GM23338 (cell line): ENCODE measurements at regions not wholly inside any gene's neighbourhood (a gene's known extent, or its start where the extent isn't known, plus 50 kb on each side); places are given as distances from the start of the nearest gene placed in this dataset.

ENCODE experiments used
- ATAC-seq: fragments of 200-7000 bp; cut with Tn5 transposase; 3 replicates; pipeline ENCODE4 v1.9.1; 2020
- DNase-seq: peaks from one replicate; pipeline ENCODE4 v3.0.0-alpha.2; 2015; ENCODE audit warnings: low spot score
- H2AFZ ChIP-seq: fragments of 200-600 bp; sonication (generic); 2 replicates; pipeline ENCODE4 v1.8.0; 2016; ENCODE audit warnings: antibody characterized with exemption, mild to moderate bottlenecking, moderate library complexity
- H3F3A ChIP-seq: fragments of 200-600 bp; sonication (generic); replicated peaks from 2 replicates; pipeline ENCODE4 v1.8.0; 2017; ENCODE audit warnings: antibody characterized with exemption, mixed run types, low read depth
- H3K27ac ChIP-seq: fragments of 200-600 bp; sonication (generic); 2 replicates; pipeline ENCODE4 v1.6.1; 2016; ENCODE audit warnings: low read depth
- H3K27me3 ChIP-seq: fragments of 200-600 bp; sonication (generic); 2 replicates; pipeline ENCODE4 v1.8.0; 2016; ENCODE audit warnings: mild to moderate bottlenecking, mixed run types, moderate library complexity; ENCODE audit not compliant: insufficient read depth
- H3K36me3 ChIP-seq: fragments of 200-600 bp; sonication (generic); 2 replicates; pipeline ENCODE4 v1.8.0; 2016; ENCODE audit warnings: mild to moderate bottlenecking; ENCODE audit not compliant: insufficient read depth
- H3K4me1 ChIP-seq: fragments of 200-600 bp; sonication (generic); 2 replicates; pipeline ENCODE4 v1.8.0; 2016; ENCODE audit warnings: mild to moderate bottlenecking, moderate library complexity; ENCODE audit not compliant: insufficient read depth
- H3K4me2 ChIP-seq: fragments of 200-600 bp; sonication (generic); 2 replicates; pipeline ENCODE4 v1.7.1; 2017; ENCODE audit warnings: mixed run types
- H3K4me3 ChIP-seq: fragments of 200-600 bp; sonication (generic); 2 replicates; pipeline ENCODE4 v1.6.1; 2016; ENCODE audit warnings: mixed run types
- H3K79me2 ChIP-seq: fragments of 200-600 bp; sonication (generic); replicated peaks from 2 replicates; pipeline ENCODE4 v1.8.0; 2017; ENCODE audit warnings: mild to moderate bottlenecking; ENCODE audit not compliant: insufficient read depth
- H3K9me2 ChIP-seq: fragments of 200-600 bp; sonication (generic); 2 replicates; pipeline ENCODE4 v1.8.0; 2017; ENCODE audit not compliant: insufficient read depth
- H4K20me1 ChIP-seq: fragments of 200-600 bp; sonication (generic); replicated peaks from 2 replicates; pipeline ENCODE4 v1.8.0; 2017; ENCODE audit warnings: mild to moderate bottlenecking; ENCODE audit not compliant: insufficient read depth
- H3K27ac Mint-ChIP-seq: 2 replicates; pipeline ENCODE4 v1.8.0; 2020; ENCODE audit warnings: inconsistent platforms, mild to moderate bottlenecking, moderate library complexity, mixed read lengths
- H3K27me3 Mint-ChIP-seq: 3 replicates; pipeline ENCODE4 v1.8.0; 2022; ENCODE audit warnings: low read depth, mild to moderate bottlenecking, moderate library complexity, mixed read lengths, inconsistent platforms; ENCODE audit not compliant: insufficient read depth, poor library complexity
- H3K36me3 Mint-ChIP-seq: 3 replicates; pipeline ENCODE4 v1.8.0; 2021; ENCODE audit warnings: low read depth, mild to moderate bottlenecking, inconsistent platforms, moderate library complexity, mixed read lengths
- H3K4me1 Mint-ChIP-seq: 3 replicates; pipeline ENCODE4 v1.8.0; 2020; ENCODE audit warnings: mild to moderate bottlenecking, inconsistent platforms, mixed read lengths
- H3K4me3 Mint-ChIP-seq: 3 replicates; pipeline ENCODE4 v1.8.0; 2021; ENCODE audit warnings: moderate library complexity, mild to moderate bottlenecking, inconsistent platforms, mixed read lengths
- H3K9me3 Mint-ChIP-seq: 3 replicates; pipeline ENCODE4 v1.8.0; 2020; ENCODE audit warnings: moderate library complexity, mild to moderate bottlenecking, inconsistent platforms, mixed read lengths
- CREB1 ChIP-seq: fragments of 250-450 bp; sonication (Bioruptor Pico); IDR thresholded peaks from 2 replicates; pipeline ENCODE4 v1.5.0; 2020; ENCODE audit warnings: low read depth, mild to moderate bottlenecking, moderate library complexity
- ETS1 ChIP-seq: IDR thresholded peaks from 2 replicates; pipeline ENCODE4 v1.6.1; 2016; ENCODE audit warnings: antibody characterized with exemption
- EZH2 ChIP-seq: fragments of 200-600 bp; sonication (generic); IDR thresholded peaks from one replicate; pipeline ENCODE4 v1.8.0; 2017; ENCODE audit warnings: antibody characterized with exemption, mild to moderate bottlenecking, low read depth; ENCODE audit not compliant: unreplicated experiment
- EZH2phosphoT487 ChIP-seq: fragments of 200-600 bp; sonication (generic); IDR thresholded peaks from one replicate; pipeline ENCODE4 v1.8.1; 2018; ENCODE audit warnings: antibody characterized with exemption; ENCODE audit not compliant: unreplicated experiment
- JUNB ChIP-seq: IDR thresholded peaks from one replicate; pipeline ENCODE4 v1.6.1; 2016; ENCODE audit warnings: antibody characterized with exemption; ENCODE audit not compliant: unreplicated experiment
- NANOG ChIP-seq: IDR thresholded peaks from 2 replicates; pipeline ENCODE4 v1.6.1; 2016; ENCODE audit warnings: antibody characterized with exemption, borderline replicate concordance
- POLR2AphosphoS5 ChIP-seq: IDR thresholded peaks from 2 replicates; pipeline ENCODE4 v1.6.1; 2016; ENCODE audit warnings: antibody characterized with exemption, low read depth
- STAT1 ChIP-seq: IDR thresholded peaks from one replicate; pipeline ENCODE4 v1.6.1; 2016; ENCODE audit warnings: antibody characterized with exemption; ENCODE audit not compliant: unreplicated experiment
- ZNF114 ChIP-seq: fragments of 250-450 bp; sonication (Bioruptor Pico); IDR thresholded peaks from 2 replicates; pipeline ENCODE4 v1.5.0; 2020; ENCODE audit warnings: mild to moderate bottlenecking, moderate library complexity
- ZNF331 ChIP-seq: fragments of 250-450 bp; sonication (Bioruptor Pico); IDR thresholded peaks from 2 replicates; pipeline ENCODE4 v1.5.0; 2020; ENCODE audit warnings: low read depth, mild to moderate bottlenecking, moderate library complexity
- TF ChIP-seq, protein P1 (sequence below): fragments of 250-450 bp; sonication (Bioruptor Pico); IDR thresholded peaks from 2 replicates; pipeline ENCODE4 v1.5.0; 2020; ENCODE audit warnings: mild to moderate bottlenecking, moderate library complexity
- TF ChIP-seq, protein P2 (sequence below): IDR thresholded peaks from one replicate; pipeline ENCODE4 v1.6.1; 2018; ENCODE audit warnings: antibody characterized with exemption; ENCODE audit not compliant: unreplicated experiment
- TF ChIP-seq, protein P3 (sequence below), 2 experiments: fragments of 200-600 bp in 1 of 2; sonication (generic) in 1 of 2; conservative IDR thresholded peaks; 2 replicates each; pipeline versions ENCODE4 v1.5.1 to v1.6.1; 2016 to 2017; ENCODE audit warnings: antibody characterized with exemption in 2 of 2, low read depth in 2 of 2, mild to moderate bottlenecking in 2 of 2, moderate library complexity in 1 of 2

GRCh38 chr7:149692056-149692455 is 81.3 kb downstream of the ZNF467 start:
- no peaks in the 10 kb centered on the region for H3K36me3 ChIP-seq
- no peaks in the 10 kb centered on the region for H4K20me1 ChIP-seq
- Mint-ChIP-seq H3K36me3 (peaks cover 7% of the 10 kb centered on the region; the same call in 2 of the 3 replicates), H3K4me1 (peaks cover 18% of the 10 kb centered on the region), H3K27me3 (peaks cover 11% of the 10 kb centered on the region), H3K4me3 (peak overlapping the region; percentile 83), H3K9me3 (peaks cover 9% of the 10 kb centered on the region; the same call in 2 of the 3 replicates), H3K27ac (no peak overlapping the region)
- no peak overlapping the region for H3K27ac ChIP-seq
- peaks cover 22% of the 10 kb centered on the region for H3K27me3 ChIP-seq
- H3K9me2 ChIP-seq, result no peaks in the 10 kb centered on the region
- no peak for TF ChIP-seq JUNB
- TF ChIP-seq EZH2, result no peak
- TF ChIP-seq CREB1 (CRISPR knock-in tag), result no peak
- TF ChIP-seq, protein P1, sequence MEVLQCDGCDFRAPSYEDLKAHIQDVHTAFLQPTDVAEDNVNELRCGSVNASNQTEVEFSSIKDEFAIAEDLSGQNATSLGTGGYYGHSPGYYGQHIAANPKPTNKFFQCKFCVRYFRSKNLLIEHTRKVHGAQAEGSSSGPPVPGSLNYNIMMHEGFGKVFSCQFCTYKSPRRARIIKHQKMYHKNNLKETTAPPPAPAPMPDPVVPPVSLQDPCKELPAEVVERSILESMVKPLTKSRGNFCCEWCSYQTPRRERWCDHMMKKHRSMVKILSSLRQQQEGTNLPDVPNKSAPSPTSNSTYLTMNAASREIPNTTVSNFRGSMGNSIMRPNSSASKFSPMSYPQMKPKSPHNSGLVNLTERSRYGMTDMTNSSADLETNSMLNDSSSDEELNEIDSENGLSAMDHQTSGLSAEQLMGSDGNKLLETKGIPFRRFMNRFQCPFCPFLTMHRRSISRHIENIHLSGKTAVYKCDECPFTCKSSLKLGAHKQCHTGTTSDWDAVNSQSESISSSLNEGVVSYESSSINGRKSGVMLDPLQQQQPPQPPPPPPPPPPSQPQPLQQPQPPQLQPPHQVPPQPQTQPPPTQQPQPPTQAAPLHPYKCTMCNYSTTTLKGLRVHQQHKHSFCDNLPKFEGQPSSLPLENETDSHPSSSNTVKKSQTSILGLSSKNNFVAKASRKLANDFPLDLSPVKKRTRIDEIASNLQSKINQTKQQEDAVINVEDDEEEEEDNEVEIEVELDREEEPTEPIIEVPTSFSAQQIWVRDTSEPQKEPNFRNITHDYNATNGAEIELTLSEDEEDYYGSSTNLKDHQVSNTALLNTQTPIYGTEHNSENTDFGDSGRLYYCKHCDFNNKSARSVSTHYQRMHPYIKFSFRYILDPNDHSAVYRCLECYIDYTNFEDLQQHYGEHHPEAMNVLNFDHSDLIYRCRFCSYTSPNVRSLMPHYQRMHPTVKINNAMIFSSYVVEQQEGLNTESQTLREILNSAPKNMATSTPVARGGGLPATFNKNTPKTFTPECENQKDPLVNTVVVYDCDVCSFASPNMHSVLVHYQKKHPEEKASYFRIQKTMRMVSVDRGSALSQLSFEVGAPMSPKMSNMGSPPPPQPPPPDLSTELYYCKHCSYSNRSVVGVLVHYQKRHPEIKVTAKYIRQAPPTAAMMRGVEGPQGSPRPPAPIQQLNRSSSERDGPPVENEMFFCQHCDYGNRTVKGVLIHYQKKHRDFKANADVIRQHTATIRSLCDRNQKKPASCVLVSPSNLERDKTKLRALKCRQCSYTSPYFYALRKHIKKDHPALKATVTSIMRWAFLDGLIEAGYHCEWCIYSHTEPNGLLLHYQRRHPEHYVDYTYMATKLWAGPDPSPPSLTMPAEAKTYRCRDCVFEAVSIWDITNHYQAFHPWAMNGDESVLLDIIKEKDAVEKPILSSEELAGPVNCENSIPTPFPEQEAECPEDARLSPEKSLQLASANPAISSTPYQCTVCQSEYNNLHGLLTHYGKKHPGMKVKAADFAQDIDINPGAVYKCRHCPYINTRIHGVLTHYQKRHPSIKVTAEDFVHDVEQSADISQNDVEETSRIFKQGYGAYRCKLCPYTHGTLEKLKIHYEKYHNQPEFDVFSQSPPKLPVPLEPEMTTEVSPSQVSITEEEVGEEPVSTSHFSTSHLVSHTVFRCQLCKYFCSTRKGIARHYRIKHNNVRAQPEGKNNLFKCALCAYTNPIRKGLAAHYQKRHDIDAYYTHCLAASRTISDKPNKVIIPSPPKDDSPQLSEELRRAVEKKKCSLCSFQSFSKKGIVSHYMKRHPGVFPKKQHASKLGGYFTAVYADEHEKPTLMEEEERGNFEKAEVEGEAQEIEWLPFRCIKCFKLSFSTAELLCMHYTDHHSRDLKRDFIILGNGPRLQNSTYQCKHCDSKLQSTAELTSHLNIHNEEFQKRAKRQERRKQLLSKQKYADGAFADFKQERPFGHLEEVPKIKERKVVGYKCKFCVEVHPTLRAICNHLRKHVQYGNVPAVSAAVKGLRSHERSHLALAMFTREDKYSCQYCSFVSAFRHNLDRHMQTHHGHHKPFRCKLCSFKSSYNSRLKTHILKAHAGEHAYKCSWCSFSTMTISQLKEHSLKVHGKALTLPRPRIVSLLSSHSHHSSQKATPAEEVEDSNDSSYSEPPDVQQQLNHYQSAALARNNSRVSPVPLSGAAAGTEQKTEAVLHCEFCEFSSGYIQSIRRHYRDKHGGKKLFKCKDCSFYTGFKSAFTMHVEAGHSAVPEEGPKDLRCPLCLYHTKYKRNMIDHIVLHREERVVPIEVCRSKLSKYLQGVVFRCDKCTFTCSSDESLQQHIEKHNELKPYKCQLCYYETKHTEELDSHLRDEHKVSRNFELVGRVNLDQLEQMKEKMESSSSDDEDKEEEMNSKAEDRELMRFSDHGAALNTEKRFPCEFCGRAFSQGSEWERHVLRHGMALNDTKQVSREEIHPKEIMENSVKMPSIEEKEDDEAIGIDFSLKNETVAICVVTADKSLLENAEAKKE (CRISPR knock-in tag), result no peak
- TF ChIP-seq ZNF331 (CRISPR knock-in tag), result no peak
- TF ChIP-seq STAT1, result no peak
- TF ChIP-seq, protein P2, sequence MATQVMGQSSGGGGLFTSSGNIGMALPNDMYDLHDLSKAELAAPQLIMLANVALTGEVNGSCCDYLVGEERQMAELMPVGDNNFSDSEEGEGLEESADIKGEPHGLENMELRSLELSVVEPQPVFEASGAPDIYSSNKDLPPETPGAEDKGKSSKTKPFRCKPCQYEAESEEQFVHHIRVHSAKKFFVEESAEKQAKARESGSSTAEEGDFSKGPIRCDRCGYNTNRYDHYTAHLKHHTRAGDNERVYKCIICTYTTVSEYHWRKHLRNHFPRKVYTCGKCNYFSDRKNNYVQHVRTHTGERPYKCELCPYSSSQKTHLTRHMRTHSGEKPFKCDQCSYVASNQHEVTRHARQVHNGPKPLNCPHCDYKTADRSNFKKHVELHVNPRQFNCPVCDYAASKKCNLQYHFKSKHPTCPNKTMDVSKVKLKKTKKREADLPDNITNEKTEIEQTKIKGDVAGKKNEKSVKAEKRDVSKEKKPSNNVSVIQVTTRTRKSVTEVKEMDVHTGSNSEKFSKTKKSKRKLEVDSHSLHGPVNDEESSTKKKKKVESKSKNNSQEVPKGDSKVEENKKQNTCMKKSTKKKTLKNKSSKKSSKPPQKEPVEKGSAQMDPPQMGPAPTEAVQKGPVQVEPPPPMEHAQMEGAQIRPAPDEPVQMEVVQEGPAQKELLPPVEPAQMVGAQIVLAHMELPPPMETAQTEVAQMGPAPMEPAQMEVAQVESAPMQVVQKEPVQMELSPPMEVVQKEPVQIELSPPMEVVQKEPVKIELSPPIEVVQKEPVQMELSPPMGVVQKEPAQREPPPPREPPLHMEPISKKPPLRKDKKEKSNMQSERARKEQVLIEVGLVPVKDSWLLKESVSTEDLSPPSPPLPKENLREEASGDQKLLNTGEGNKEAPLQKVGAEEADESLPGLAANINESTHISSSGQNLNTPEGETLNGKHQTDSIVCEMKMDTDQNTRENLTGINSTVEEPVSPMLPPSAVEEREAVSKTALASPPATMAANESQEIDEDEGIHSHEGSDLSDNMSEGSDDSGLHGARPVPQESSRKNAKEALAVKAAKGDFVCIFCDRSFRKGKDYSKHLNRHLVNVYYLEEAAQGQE, result no peak
- TF ChIP-seq NANOG, result no peak
- no peak for TF ChIP-seq ZNF114 (CRISPR knock-in tag)
- no peak for TF ChIP-seq POLR2AphosphoS5
- TF ChIP-seq EZH2phosphoT487, result no peak
- no peak for TF ChIP-seq ETS1
- TF ChIP-seq, protein P3, sequence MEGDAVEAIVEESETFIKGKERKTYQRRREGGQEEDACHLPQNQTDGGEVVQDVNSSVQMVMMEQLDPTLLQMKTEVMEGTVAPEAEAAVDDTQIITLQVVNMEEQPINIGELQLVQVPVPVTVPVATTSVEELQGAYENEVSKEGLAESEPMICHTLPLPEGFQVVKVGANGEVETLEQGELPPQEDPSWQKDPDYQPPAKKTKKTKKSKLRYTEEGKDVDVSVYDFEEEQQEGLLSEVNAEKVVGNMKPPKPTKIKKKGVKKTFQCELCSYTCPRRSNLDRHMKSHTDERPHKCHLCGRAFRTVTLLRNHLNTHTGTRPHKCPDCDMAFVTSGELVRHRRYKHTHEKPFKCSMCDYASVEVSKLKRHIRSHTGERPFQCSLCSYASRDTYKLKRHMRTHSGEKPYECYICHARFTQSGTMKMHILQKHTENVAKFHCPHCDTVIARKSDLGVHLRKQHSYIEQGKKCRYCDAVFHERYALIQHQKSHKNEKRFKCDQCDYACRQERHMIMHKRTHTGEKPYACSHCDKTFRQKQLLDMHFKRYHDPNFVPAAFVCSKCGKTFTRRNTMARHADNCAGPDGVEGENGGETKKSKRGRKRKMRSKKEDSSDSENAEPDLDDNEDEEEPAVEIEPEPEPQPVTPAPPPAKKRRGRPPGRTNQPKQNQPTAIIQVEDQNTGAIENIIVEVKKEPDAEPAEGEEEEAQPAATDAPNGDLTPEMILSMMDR (conservative IDR thresholded peaks at IDR 0.05; ENCODE audit: low read depth in 2 of 2), result no peak
- peak overlapping the region; percentile 84 for H3K4me2 ChIP-seq
- H3K4me3 ChIP-seq, result peak overlapping the region; percentile 85
- ATAC-seq (no peak), DNase-seq (no peak)
- peaks cover 12% of the 10 kb centered on the region for H3K4me1 ChIP-seq
- peaks cover 4% of the 10 kb centered on the region; the same call in 1 of the 2 replicates for H3F3A ChIP-seq
- peak overlapping the region; percentile 96 for H2AFZ ChIP-seq
- H3K79me2 ChIP-seq, result no peaks in the 10 kb centered on the region
